Activated CD8-positive, alpha-beta memory T cell treated with anti-CD3 and anti-CD28 coated beads, Interleukin-2, amount 10 ng/mL, durations not matched to agents 7 days and 5 days (primary cell): ENCODE measurements at regions not wholly inside any gene's neighbourhood (a gene's known extent, or its start where the extent isn't known, plus 50 kb on each side); places are given as distances from the start of the nearest gene placed in this dataset.

Source experiments
- ATAC-seq: fragments of 150-1000 bp; cut with Tn5 transposase; one replicate; pipeline ENCODE4 v1.10.0; 2021; ENCODE audit warnings: moderate library complexity
- CTCF ChIA-PET: fragments of 350-600 bp; sonication (Branson Sonifier 250); formaldehyde crosslinking; loops from one replicate; lab custom pipeline; 2021; ENCODE audit warnings: antibody characterized with exemption; lab: Charles Lee
- DNase-seq: peaks from one replicate; pipeline ENCODE4 v3.0.0-alpha.2; 2020
- H3K27ac Mint-ChIP-seq: one replicate; pipeline ENCODE4 v1.8.0; 2021; ENCODE audit warnings: mild to moderate bottlenecking, mixed read lengths
- H3K27me3 Mint-ChIP-seq: one replicate; pipeline ENCODE4 v1.8.0; 2021; ENCODE audit warnings: mixed read lengths
- H3K36me3 Mint-ChIP-seq: one replicate; pipeline ENCODE4 v1.8.0; 2021; ENCODE audit warnings: mild to moderate bottlenecking, mixed read lengths
- H3K4me1 Mint-ChIP-seq: one replicate; pipeline ENCODE4 v1.8.0; 2021; ENCODE audit warnings: mixed read lengths
- H3K4me3 Mint-ChIP-seq: one replicate; pipeline ENCODE4 v1.8.0; 2021; ENCODE audit warnings: mild to moderate bottlenecking, moderate library complexity, mixed read lengths
- H3K9me3 Mint-ChIP-seq: one replicate; pipeline ENCODE4 v1.8.0; 2022; ENCODE audit warnings: low read depth, mixed read lengths

GRCh38 chr12:106000382-106001104 is 138.2 kb downstream of the NUAK1 start:
- Mint-ChIP-seq H3K27ac (no peak overlapping the region), H3K36me3 (no peaks in the 10 kb centered on the region), H3K9me3 (no peaks in the 10 kb centered on the region), H3K27me3 (peaks cover 2% of the 10 kb centered on the region), H3K4me3 (no peak overlapping the region), H3K4me1 (no peaks in the 10 kb centered on the region)
- ATAC-seq: no peak
- no peak for DNase-seq
- CTCF ChIA-PET: no interaction called here

- CTCF ChIA-PET: no interaction called here
- no peaks in the 10 kb centered on the region for H3K4me1 Mint-ChIP-seq
- no peaks in the 10 kb centered on the region for H3K36me3 Mint-ChIP-seq
- DNase-seq (no peak), ATAC-seq (no peak)
- H3K27me3 Mint-ChIP-seq: peaks cover 2% of the 10 kb centered on the region
- no peak overlapping the region for H3K27ac Mint-ChIP-seq
- H3K4me3 Mint-ChIP-seq: no peak overlapping the region
- H3K9me3 Mint-ChIP-seq: no peaks in the 10 kb centered on the region
Observed at GRCh38 chr12:106001105-106001836, 137.5 kb downstream of the NUAK1 start.

- Mint-ChIP-seq H3K4me3 (no peak overlapping the region), H3K27me3 (peaks cover 2% of the 10 kb centered on the region), H3K9me3 (no peaks in the 10 kb centered on the region), H3K36me3 (no peaks in the 10 kb centered on the region), H3K4me1 (no peaks in the 10 kb centered on the region), H3K27ac (no peak overlapping the region)
- CTCF ChIA-PET: no interaction called here
- ATAC-seq (no peak), DNase-seq (no peak)
Observed at GRCh38 chr12:106001837-106002218, 136.9 kb downstream of the NUAK1 start.

GRCh38 chr12:106003297-106003696 is 135.5 kb downstream of the NUAK1 start:
- Mint-ChIP-seq H3K9me3 (no peaks in the 10 kb centered on the region), H3K27ac (no peak overlapping the region), H3K36me3 (no peaks in the 10 kb centered on the region), H3K4me3 (no peak overlapping the region), H3K4me1 (no peaks in the 10 kb centered on the region), H3K27me3 (peaks cover 2% of the 10 kb centered on the region)
- DNase-seq (no peak), ATAC-seq (no peak)
- CTCF ChIA-PET: no interaction called here

GRCh38 chr12:106004289-106004688 is 134.5 kb downstream of the NUAK1 start:
- DNase-seq (no peak), ATAC-seq (no peak)
- no peaks in the 10 kb centered on the region for H3K9me3 Mint-ChIP-seq
- CTCF ChIA-PET: no interaction called here
- no peaks in the 10 kb centered on the region for H3K36me3 Mint-ChIP-seq
- no peak overlapping the region for H3K27ac Mint-ChIP-seq
- H3K4me3 Mint-ChIP-seq: no peak overlapping the region
- no peaks in the 10 kb centered on the region for H3K4me1 Mint-ChIP-seq
- peaks cover under 1% of the 10 kb centered on the region for H3K27me3 Mint-ChIP-seq

- H3K9me3 Mint-ChIP-seq: no peaks in the 10 kb centered on the region
- no peaks in the 10 kb centered on the region for H3K36me3 Mint-ChIP-seq
- ATAC-seq: no peak
- CTCF ChIA-PET: no interaction called here
- no peaks in the 10 kb centered on the region for H3K27me3 Mint-ChIP-seq
- no peak for DNase-seq
- no peak overlapping the region for H3K4me3 Mint-ChIP-seq
- no peak overlapping the region for H3K27ac Mint-ChIP-seq
- no peaks in the 10 kb centered on the region for H3K4me1 Mint-ChIP-seq
Observed at GRCh38 chr12:106006382-106006781, 132.4 kb downstream of the NUAK1 start.

- no peaks in the 10 kb centered on the region for H3K4me1 Mint-ChIP-seq
- DNase-seq (no peak), ATAC-seq (no peak)
- H3K4me3 Mint-ChIP-seq: no peak overlapping the region
- no peaks in the 10 kb centered on the region for H3K36me3 Mint-ChIP-seq
- H3K27ac Mint-ChIP-seq: no peak overlapping the region
- CTCF ChIA-PET: no interaction called here
- H3K9me3 Mint-ChIP-seq: no peaks in the 10 kb centered on the region
- H3K27me3 Mint-ChIP-seq: no peaks in the 10 kb centered on the region
Observed at GRCh38 chr12:106006940-106007339, 131.8 kb downstream of the NUAK1 start.

GRCh38 chr12:106010741-106011140 is 128.0 kb downstream of the NUAK1 start:
- no peaks in the 10 kb centered on the region for H3K4me1 Mint-ChIP-seq
- no peak for ATAC-seq
- no peaks in the 10 kb centered on the region for H3K27me3 Mint-ChIP-seq
- H3K4me3 Mint-ChIP-seq: no peak overlapping the region
- no peak for DNase-seq
- H3K36me3 Mint-ChIP-seq: no peaks in the 10 kb centered on the region
- H3K27ac Mint-ChIP-seq: no peak overlapping the region
- CTCF ChIA-PET: no interaction called here
- no peaks in the 10 kb centered on the region for H3K9me3 Mint-ChIP-seq
